ENCODE measurements at regions not wholly inside any gene's neighbourhood (a gene's known extent, or its start where the extent isn't known, plus 50 kb on each side); places are given as distances from the start of the nearest gene placed in this dataset.
A peak's percentile ranks its signal among the peaks of the same experiment; 100 is the strongest.

- DNase-seq: peak; percentile 4
- in situ Hi-C loops (cut with HindIII; ENCODE audit: low pct_ligation_motif_present, low pct_unique_long_range_greater_than_20kb, low sequenced_read_pairs): no loop called here
Measured at GRCh38 chr9:118401546-118401945, 697.3 kb downstream of the TLR4 start.

GRCh38 chr9:118414676-118415075 is 710.5 kb downstream of the TLR4 start:
- no peak for DNase-seq
- in situ Hi-C loops (cut with HindIII; ENCODE audit: low pct_ligation_motif_present, low pct_unique_long_range_greater_than_20kb, low sequenced_read_pairs): no loop called here

- in situ Hi-C loops (cut with HindIII; ENCODE audit: low pct_ligation_motif_present, low pct_unique_long_range_greater_than_20kb, low sequenced_read_pairs): no loop called here
- no peak for DNase-seq
Measured at GRCh38 chr9:118418887-118419565, 714.8 kb downstream of the TLR4 start.

GRCh38 chr9:118419676-118420075 is 715.5 kb downstream of the TLR4 start:
- in situ Hi-C loops (cut with HindIII; ENCODE audit: low pct_ligation_motif_present, low pct_unique_long_range_greater_than_20kb, low sequenced_read_pairs): no loop called here
- no peak for DNase-seq

GRCh38 chr9:118422508-118422907 is 718.3 kb downstream of the TLR4 start:
- in situ Hi-C loops (cut with HindIII; ENCODE audit: low pct_ligation_motif_present, low pct_unique_long_range_greater_than_20kb, low sequenced_read_pairs): no loop called here
- DNase-seq: no peak

GRCh38 chr9:118423021-118423420 is 718.8 kb downstream of the TLR4 start:
- no peak for DNase-seq
- in situ Hi-C loops (cut with HindIII; ENCODE audit: low pct_ligation_motif_present, low pct_unique_long_range_greater_than_20kb, low sequenced_read_pairs): no loop called here

- no peak for DNase-seq
- in situ Hi-C loops (cut with HindIII; ENCODE audit: low pct_ligation_motif_present, low pct_unique_long_range_greater_than_20kb, low sequenced_read_pairs): no loop called here
Measured at GRCh38 chr9:118423721-118424120, 719.5 kb downstream of the TLR4 start.

- in situ Hi-C loops (cut with HindIII; ENCODE audit: low pct_ligation_motif_present, low pct_unique_long_range_greater_than_20kb, low sequenced_read_pairs): no loop called here
- no peak for DNase-seq
Measured at GRCh38 chr9:118426772-118427171, 722.6 kb downstream of the TLR4 start.

- no peak for DNase-seq
- in situ Hi-C loops (cut with HindIII; ENCODE audit: low pct_ligation_motif_present, low pct_unique_long_range_greater_than_20kb, low sequenced_read_pairs): no loop called here
Measured at GRCh38 chr9:118438810-118439209, 734.6 kb downstream of the TLR4 start.

- in situ Hi-C loops (cut with HindIII; ENCODE audit: low pct_ligation_motif_present, low pct_unique_long_range_greater_than_20kb, low sequenced_read_pairs): no loop called here
- no peak for DNase-seq
Measured at GRCh38 chr9:118439441-118439840, 735.2 kb downstream of the TLR4 start.

GRCh38 chr9:118444403-118444802 is 740.2 kb downstream of the TLR4 start:
- in situ Hi-C loops (cut with HindIII; ENCODE audit: low pct_ligation_motif_present, low pct_unique_long_range_greater_than_20kb, low sequenced_read_pairs): no loop called here
- no peak for DNase-seq

GRCh38 chr9:118446943-118447639 is 742.9 kb downstream of the TLR4 start:
- no peak for DNase-seq
- in situ Hi-C loops (cut with HindIII; ENCODE audit: low pct_ligation_motif_present, low pct_unique_long_range_greater_than_20kb, low sequenced_read_pairs): no loop called here

- in situ Hi-C loops (cut with HindIII; ENCODE audit: low pct_ligation_motif_present, low pct_unique_long_range_greater_than_20kb, low sequenced_read_pairs): no loop called here
- no peak for DNase-seq
Measured at GRCh38 chr9:118449554-118449953, 745.4 kb downstream of the TLR4 start.

- peak; percentile 91 for DNase-seq
- in situ Hi-C loops (cut with HindIII; ENCODE audit: low pct_ligation_motif_present, low pct_unique_long_range_greater_than_20kb, low sequenced_read_pairs): no loop called here
Measured at GRCh38 chr9:118455259-118455658, 751.1 kb downstream of the TLR4 start.

GRCh38 chr9:118455788-118456187 is 751.6 kb downstream of the TLR4 start:
- DNase-seq: peak; percentile 24
- in situ Hi-C loops (cut with HindIII; ENCODE audit: low pct_ligation_motif_present, low pct_unique_long_range_greater_than_20kb, low sequenced_read_pairs): no loop called here

GRCh38 chr9:118457171-118458000 is 753.2 kb downstream of the TLR4 start:
- DNase-seq: no peak
- in situ Hi-C loops (cut with HindIII; ENCODE audit: low pct_ligation_motif_present, low pct_unique_long_range_greater_than_20kb, low sequenced_read_pairs): no loop called here

GRCh38 chr9:118459913-118460312 is 755.7 kb downstream of the TLR4 start:
- DNase-seq: no peak
- in situ Hi-C loops (cut with HindIII; ENCODE audit: low pct_ligation_motif_present, low pct_unique_long_range_greater_than_20kb, low sequenced_read_pairs): no loop called here

- in situ Hi-C loops (cut with HindIII; ENCODE audit: low pct_ligation_motif_present, low pct_unique_long_range_greater_than_20kb, low sequenced_read_pairs): no loop called here
- DNase-seq: no peak
Measured at GRCh38 chr9:118463419-118463818, 759.2 kb downstream of the TLR4 start.

GRCh38 chr9:118473521-118473920 is 769.3 kb downstream of the TLR4 start:
- no peak for DNase-seq

More at GRCh38 chr9:118473521-118473920, 769.3 kb downstream of the TLR4 start:
- in situ Hi-C loops (cut with HindIII; ENCODE audit: low pct_ligation_motif_present, low pct_unique_long_range_greater_than_20kb, low sequenced_read_pairs): no loop called here
